HUES64 (cell line): ENCODE measurements at regions not wholly inside any gene's neighbourhood (a gene's known extent, or its start where the extent isn't known, plus 50 kb on each side); places are given as distances from the start of the nearest gene placed in this dataset.

ENCODE experiments used
- H3K27ac ChIP-seq: 2 replicates; pipeline ENCODE4 v1.7.0; 2013; ENCODE audit warnings: low read depth, low read length, inconsistent platforms
- H3K27me3 ChIP-seq: 2 replicates; pipeline ENCODE4 v1.6.1; 2013; ENCODE audit warnings: mild to moderate bottlenecking, low read length; ENCODE audit not compliant: insufficient read depth
- H3K36me3 ChIP-seq: 2 replicates; pipeline ENCODE4 v1.6.1; 2013; ENCODE audit warnings: mild to moderate bottlenecking, low read length; ENCODE audit not compliant: insufficient read depth
- H3K4me1 ChIP-seq: 2 replicates; pipeline ENCODE4 v1.6.1; 2013; ENCODE audit warnings: mild to moderate bottlenecking, low read length, moderate library complexity; ENCODE audit not compliant: insufficient read depth
- H3K4me3 ChIP-seq: 2 replicates; pipeline ENCODE4 v1.5.1; 2013; ENCODE audit warnings: mild to moderate bottlenecking, low read length, moderate library complexity
- H3K9ac ChIP-seq: 2 replicates; pipeline ENCODE4 v1.6.1; 2013; ENCODE audit warnings: mild to moderate bottlenecking, low read depth, low read length
- H3K9me3 ChIP-seq: 2 replicates; pipeline ENCODE4 v1.6.1; 2013; ENCODE audit warnings: low read depth, low read length; ENCODE audit not compliant: insufficient read depth
- WGBS: fragments of 150-250, 120-280 bp; methylation state at CpG from one replicate; pipeline ENCODE4 v1.1.7; 2013; ENCODE audit warnings: missing lambda C conversion rate; 5-methylcytosine and 5-hydroxymethylcytosine counted together

DNA sequence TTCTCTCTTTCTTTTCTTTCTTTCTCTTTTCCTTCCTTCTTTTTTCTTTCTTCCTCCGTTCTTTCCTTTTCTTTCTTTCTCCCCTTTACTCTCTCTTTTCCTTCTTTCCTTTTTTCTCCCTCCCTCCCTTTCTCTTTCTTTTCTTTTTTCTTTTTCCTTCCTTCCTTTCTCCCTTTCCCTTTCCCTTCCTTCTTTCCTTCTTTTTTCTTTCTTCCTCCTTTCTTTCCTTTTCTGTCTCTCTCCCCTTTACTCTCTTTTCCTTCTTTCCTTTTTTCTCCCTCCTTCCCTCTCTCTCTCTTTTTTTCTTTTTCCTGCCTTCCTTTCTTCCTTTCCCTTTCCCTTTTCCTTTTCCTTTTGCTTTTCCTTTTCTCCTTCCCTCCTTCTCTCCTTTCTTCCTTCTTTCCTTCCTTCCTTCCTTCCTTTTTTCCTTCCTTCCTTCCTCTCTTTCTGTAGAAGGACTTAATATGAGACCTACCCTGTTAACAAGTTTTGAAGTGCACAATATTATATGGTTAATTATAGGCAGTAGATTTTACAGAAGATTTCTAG lies 142.7 kb upstream of the CD180 start:
- 93% methylated on average over 1 of the region's 1 CpG for WGBS
- H3K9me3 ChIP-seq = 0 out of 2 replicates have a peak, but pooled peaks cover under 1% of the 10 kb centered on the region
- H3K9ac ChIP-seq = no peak overlapping the region
- no peak overlapping the region for H3K4me3 ChIP-seq
- no peaks in the 10 kb centered on the region for H3K4me1 ChIP-seq
- H3K27me3 ChIP-seq = no peaks in the 10 kb centered on the region
- no peaks in the 10 kb centered on the region for H3K36me3 ChIP-seq
- H3K27ac ChIP-seq = no peak overlapping the region

DNA sequence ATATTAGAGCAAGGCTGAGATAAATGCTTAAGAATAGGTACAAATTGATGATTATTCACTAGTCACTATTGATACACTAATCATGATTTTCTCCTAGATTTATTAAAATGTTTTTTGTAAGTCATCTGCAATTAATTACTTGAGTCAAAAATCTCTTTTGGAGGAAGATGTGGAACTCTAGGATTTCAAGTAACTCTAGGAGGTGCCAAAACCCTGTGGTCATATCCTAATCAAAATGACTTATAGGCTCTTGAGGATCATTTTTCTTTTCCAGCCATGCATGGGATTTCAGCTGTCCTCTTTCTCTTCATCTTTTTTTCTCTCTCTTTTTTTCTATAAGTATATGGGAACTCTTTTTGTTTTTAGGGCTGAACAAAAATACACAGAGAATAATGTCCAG lies 141.8 kb upstream of the CD180 start:
- no peaks in the 10 kb centered on the region for H3K9me3 ChIP-seq
- H3K27ac ChIP-seq = no peak overlapping the region
- no peaks in the 10 kb centered on the region for H3K27me3 ChIP-seq
- no peak overlapping the region for H3K9ac ChIP-seq
- H3K4me1 ChIP-seq = no peaks in the 10 kb centered on the region
- H3K36me3 ChIP-seq = no peaks in the 10 kb centered on the region
- H3K4me3 ChIP-seq = no peak overlapping the region

DNA sequence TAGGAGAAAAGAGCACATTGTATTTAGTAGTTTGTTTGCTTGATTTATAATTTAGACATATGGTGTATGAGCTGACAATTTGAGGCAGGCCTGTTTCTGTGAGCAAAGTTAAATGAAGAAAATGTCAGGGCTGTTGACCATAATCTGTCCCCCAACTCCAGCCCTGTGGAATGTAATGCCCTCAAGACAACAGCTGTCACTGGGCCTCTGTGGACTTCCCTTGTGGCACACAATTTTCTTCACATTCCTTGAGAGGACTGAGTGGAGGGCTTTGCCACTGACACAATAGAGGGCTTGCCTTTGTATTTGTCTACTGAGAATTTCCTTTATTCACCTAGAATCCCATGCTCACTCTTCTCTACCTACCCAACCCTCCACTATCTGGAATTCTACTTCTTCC lies 141.2 kb upstream of the CD180 start:
- Histone ChIP-seq H3K27ac (no peak overlapping the region), H3K9ac (no peak overlapping the region), H3K27me3 (no peaks in the 10 kb centered on the region)

DNA sequence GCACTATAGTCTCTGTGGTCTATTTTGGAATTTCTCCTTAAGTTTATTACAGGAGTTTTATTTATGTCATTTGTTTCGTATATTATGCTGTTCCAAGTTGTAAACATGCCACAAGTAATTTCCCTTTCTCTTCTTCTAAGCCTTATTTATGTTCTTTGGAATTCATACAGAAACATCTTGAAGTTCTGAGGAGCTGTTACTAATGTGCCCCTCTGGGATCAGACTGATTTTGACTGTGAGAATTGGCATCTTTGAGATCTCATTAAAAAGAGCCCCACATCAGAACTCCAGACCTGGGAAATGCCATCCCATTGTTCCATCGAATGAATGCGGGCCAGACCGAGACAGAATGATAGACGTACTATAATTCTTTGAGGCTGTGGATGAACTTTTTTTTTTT lies 138.8 kb upstream of the CD180 start:
- no peak overlapping the region for H3K27ac ChIP-seq
- H3K9me3 ChIP-seq = peaks cover 4% of the 10 kb centered on the region
- no peak overlapping the region for H3K9ac ChIP-seq
- no peaks in the 10 kb centered on the region for H3K36me3 ChIP-seq
- H3K4me1 ChIP-seq = no peaks in the 10 kb centered on the region
- 100% methylated on average over 3 of the region's 5 CpGs for WGBS
- H3K27me3 ChIP-seq = no peaks in the 10 kb centered on the region
- H3K4me3 ChIP-seq = no peak overlapping the region

More for the DNA sequence above, 141.2 kb upstream of the CD180 start:
- Histone ChIP-seq H3K36me3 (no peaks in the 10 kb centered on the region), H3K9me3 (no peaks in the 10 kb centered on the region), H3K4me1 (no peaks in the 10 kb centered on the region), H3K4me3 (no peak overlapping the region)

DNA sequence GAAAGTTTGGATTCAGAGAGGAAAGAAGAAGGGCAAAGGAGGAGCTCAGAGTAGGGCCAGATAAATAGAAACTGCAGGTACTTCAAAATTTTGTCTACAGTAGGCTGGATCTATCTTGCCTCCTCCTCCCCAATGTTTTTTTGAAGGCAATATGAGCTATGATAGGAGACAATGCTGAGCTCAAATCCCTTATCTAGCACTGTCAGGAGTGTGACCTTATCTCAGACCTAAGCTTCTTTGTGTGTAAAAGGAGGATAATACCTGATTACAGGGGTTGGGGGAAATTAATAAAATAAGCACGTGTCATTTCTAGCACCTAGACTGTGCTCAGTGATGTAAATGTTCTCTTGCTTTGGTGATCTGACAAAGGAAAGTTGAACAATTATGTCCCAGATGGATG lies 137.8 kb upstream of the CD180 start:
- no peak overlapping the region for H3K9ac ChIP-seq
- peaks cover 7% of the 10 kb centered on the region for H3K9me3 ChIP-seq
- no peaks in the 10 kb centered on the region for H3K4me1 ChIP-seq
- no peaks in the 10 kb centered on the region for H3K36me3 ChIP-seq
- no peak overlapping the region for H3K4me3 ChIP-seq
- H3K27ac ChIP-seq = no peak overlapping the region
- no peaks in the 10 kb centered on the region for H3K27me3 ChIP-seq
- WGBS = 94% methylated on average over 1 of the region's 1 CpG

DNA sequence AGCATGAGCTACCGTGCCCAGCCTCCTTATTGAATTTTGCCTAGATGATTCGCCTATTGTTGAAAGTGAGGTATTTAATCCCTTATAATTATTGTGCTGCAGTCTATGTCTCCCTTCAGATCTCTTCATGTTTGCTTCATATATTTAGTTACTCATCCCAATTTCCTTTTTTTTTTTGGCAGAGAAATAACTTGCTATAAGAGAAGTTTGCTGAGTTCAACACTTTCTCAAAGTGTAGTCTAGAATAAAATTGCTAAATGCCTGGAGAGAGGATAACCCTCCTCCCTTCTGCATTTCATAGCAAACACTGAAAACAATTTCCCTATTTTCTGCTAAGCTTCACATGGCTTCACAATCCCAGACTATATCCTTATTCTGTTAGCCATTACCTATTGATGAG lies 136.6 kb upstream of the CD180 start:
- Histone ChIP-seq H3K36me3 (no peaks in the 10 kb centered on the region), H3K27ac (no peak overlapping the region), H3K27me3 (no peaks in the 10 kb centered on the region), H3K9ac (no peak overlapping the region), H3K4me1 (no peaks in the 10 kb centered on the region), H3K4me3 (no peak overlapping the region), H3K9me3 (peaks cover 11% of the 10 kb centered on the region)
- 91% methylated on average over 1 of the region's 2 CpGs for WGBS

DNA sequence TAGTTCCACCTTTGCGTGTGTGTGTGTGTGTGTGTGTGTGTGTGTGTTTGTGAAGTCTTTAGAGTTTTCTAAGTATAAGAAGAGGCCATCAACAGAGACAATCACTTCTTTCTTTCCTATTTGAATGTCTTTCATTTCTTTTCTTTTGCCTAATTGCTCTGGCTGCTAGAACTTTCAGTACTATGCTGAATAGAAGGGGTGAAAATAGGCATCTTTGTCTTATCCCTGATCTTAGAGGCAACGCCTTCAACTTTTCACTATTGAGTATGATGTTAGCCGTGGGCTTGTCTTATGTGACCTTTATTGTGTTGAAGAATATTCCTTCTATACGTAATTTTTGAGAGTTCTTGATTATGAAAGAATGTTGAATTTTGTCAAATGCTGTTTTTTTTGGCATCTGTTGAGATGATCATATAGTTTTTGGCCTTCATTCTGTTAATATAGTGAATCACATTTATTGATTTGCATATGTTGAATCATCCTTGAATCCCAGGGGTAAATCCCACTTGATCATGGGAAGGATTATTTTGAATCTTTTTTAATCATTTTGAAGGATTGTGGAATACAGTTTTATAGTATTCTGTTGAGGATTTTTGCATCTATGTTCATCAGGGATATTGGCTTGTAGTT lies 134.8 kb upstream of the CD180 start:
- Histone ChIP-seq H3K9me3 (peaks cover 11% of the 10 kb centered on the region), H3K27me3 (no peaks in the 10 kb centered on the region), H3K27ac (no peak overlapping the region), H3K9ac (no peak overlapping the region), H3K4me1 (no peaks in the 10 kb centered on the region), H3K4me3 (no peak overlapping the region), H3K36me3 (no peaks in the 10 kb centered on the region)
- WGBS = 96% methylated on average over 3 of the region's 4 CpGs

DNA sequence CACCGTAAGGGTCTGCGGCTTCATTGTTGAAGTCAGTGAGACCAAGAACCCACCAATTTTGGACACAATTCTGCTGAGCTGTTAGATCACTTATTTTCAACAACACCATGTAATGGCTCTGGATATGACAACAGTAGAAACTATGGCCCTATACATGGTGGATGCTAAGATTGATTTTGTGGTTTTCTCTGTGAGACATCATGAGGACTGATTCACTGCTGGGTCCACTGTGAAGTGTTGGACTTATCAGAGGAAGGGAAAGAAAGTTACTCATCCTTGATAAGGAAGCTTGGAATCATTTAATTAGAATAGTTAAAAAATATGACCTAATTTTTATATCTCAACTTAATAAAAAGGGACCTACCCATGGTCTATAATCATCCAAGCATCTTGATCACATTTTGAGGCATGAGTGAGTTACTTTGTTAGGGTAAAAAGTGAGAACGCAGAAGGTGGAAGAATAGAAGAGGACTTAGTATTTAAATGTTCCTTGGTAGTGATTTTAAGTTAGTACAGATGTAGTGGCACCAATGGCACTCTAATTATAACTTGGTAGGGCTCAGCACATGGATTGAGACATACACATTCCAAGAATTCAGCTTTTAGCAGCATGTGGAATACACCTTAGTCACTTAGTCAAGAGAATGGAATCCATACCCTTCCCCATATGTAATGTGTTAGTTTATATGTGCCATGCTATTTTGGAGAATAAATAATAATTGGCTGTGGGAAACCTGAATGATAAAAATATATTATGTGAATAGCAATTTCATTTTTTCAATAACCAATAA lies 123.5 kb upstream of the CD180 start:
- no peaks in the 10 kb centered on the region for H3K27me3 ChIP-seq
- WGBS = 96% methylated on average over 3 of the region's 3 CpGs
- H3K27ac ChIP-seq = no peak overlapping the region
- H3K4me1 ChIP-seq = no peaks in the 10 kb centered on the region
- no peak overlapping the region for H3K4me3 ChIP-seq
- no peak overlapping the region for H3K9ac ChIP-seq
- H3K36me3 ChIP-seq = no peaks in the 10 kb centered on the region
- no peaks in the 10 kb centered on the region for H3K9me3 ChIP-seq

DNA sequence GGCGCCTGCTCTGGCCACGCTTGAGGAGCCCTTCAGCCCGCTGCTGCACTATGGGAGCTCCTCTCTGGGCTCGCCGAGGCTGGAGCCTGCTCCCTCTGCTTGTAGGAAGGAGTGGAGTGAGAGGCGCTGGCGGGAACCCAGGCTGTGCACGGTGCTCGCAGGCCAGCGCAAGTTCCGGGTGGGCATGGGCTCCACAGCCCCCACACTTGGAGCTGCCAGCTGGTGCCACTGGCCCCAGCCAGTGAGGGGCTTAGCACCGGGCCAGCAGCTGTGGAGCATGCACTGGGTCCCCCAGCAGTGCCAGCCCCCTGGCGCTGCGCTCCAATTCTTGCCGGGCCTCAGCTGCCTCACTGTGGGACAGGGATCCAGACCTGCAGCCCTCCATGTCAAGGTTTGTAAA lies 122.1 kb upstream of the CD180 start:
- H3K27ac ChIP-seq = no peak overlapping the region
- no peaks in the 10 kb centered on the region for H3K27me3 ChIP-seq
- WGBS = 96% methylated on average over 15 of the region's 15 CpGs
- no peak overlapping the region for H3K9ac ChIP-seq
- H3K36me3 ChIP-seq = no peaks in the 10 kb centered on the region
- no peaks in the 10 kb centered on the region for H3K9me3 ChIP-seq
- H3K4me3 ChIP-seq = no peak overlapping the region
- no peaks in the 10 kb centered on the region for H3K4me1 ChIP-seq

DNA sequence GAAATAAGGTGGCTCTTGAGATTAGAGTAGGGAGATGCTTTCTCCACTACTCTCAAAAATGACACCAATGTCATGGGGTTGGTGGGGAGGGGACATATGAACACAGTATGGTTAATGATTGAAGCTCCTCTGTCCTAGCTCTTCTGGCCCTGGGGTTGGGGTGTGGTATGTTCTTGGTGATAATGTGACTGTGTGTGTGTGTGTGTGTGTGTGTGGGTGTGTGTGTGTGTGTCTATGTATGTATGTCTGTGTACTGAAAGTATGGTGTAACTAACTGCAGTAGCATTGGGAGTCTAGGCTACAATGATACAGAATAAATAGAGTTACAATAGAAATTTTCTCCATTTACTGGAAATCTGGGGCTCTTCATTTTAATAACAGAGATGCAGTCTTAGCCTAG lies 121.0 kb upstream of the CD180 start:
- Histone ChIP-seq H3K4me3 (no peak overlapping the region), H3K36me3 (no peaks in the 10 kb centered on the region), H3K9ac (no peak overlapping the region), H3K4me1 (no peaks in the 10 kb centered on the region), H3K27ac (no peak overlapping the region), H3K9me3 (no peaks in the 10 kb centered on the region), H3K27me3 (no peaks in the 10 kb centered on the region)

DNA sequence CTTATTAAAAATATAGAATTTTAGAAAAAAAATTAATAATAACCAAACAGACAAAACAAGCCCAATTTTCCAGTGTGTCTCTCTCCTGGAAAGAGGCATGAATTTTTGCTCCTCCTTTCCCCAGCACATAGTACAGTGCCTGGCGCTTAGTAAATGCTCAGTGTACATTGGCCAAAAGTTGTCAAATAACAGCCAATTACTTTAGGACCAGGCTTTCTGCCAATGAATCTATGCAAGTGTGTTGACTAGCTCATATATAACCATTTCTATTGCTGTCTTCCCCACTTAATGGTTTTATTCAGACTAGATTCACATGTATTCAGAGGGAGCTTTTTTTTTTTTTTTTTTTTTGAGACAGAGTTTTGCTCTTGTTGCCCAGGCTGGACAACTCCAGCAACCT lies 120.1 kb upstream of the CD180 start:
- no peaks in the 10 kb centered on the region for H3K4me1 ChIP-seq
- H3K36me3 ChIP-seq = no peaks in the 10 kb centered on the region
- no peak overlapping the region for H3K27ac ChIP-seq
- no peaks in the 10 kb centered on the region for H3K27me3 ChIP-seq
- H3K9ac ChIP-seq = no peak overlapping the region
- no peaks in the 10 kb centered on the region for H3K9me3 ChIP-seq
- H3K4me3 ChIP-seq = no peak overlapping the region
- 96% methylated on average over 1 of the region's 1 CpG for WGBS
